GM21717 (cell line): ENCODE measurements at regions not wholly inside any gene's neighbourhood (a gene's known extent, or its start where the extent isn't known, plus 50 kb on each side); places are given as distances from the start of the nearest gene placed in this dataset.
"Not testable (repeated sequence)": the region's sequence is repeated elsewhere in the genome, so short reads cannot be mapped to it uniquely, and the experiment has no call there.

ENCODE experiments used
- ATAC-seq: cut with Tn5 transposase; IDR thresholded peaks from one replicate; pipeline ENCODE4 v1.9.1; 2021; ENCODE audit warnings: mild to moderate bottlenecking, moderate library complexity; ENCODE audit not compliant: unreplicated experiment

DNA sequence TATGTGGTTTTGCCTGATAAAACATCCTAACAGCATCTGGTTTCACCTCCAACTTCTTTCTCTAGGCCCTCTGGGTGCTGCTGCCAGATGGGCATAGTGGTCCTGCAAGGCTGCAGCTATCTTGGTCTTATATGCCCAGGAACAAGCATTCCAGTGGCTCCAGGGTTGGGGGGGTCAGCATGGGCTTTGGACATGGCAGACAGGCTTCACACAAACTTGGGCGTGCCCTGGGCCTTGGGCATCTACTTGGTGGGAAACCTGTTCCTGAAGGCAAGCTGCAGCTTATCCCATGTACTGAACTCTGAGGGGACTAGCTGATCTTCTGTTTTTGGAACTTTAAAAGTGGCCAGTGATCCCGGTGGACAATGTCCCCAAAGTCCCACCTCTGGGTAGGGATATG, 54.9 kb upstream of the ZNF678 start:
- ATAC-seq, result no peak

- ATAC-seq, result not testable (repeated sequence)
Observed at GRCh38 chr1:227506490-227507393, 56.6 kb upstream of the ZNF678 start.

- ATAC-seq, result not testable (repeated sequence)
Observed at GRCh38 chr1:227496045-227496444, 67.3 kb upstream of the ZNF678 start.

GRCh38 chr1:227493863-227494551, 69.3 kb upstream of the ZNF678 start:
- not testable (repeated sequence) for ATAC-seq

- ATAC-seq, result no peak
Observed at GRCh38 chr1:227490478-227490877, 72.9 kb upstream of the ZNF678 start.

DNA sequence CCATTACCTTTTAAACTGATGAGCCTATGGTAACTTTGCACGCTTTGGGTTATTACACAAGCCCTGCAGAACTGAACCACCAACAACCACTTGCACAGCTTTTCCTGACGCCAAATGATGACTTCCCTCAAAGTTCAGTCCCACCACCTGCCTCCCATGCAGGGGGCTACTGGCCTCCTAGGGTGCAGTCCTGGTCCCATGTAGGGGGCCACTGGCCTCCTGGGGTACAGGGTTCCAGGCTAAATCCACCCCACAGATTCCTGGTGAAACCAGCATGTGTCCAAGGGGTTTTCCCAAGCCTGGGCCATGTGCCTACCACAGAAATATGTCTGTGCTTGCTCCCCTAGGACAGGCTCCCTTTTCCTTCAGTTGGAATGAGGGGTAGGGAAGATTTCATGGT, 73.4 kb upstream of the ZNF678 start:
- ATAC-seq, result no peak

DNA sequence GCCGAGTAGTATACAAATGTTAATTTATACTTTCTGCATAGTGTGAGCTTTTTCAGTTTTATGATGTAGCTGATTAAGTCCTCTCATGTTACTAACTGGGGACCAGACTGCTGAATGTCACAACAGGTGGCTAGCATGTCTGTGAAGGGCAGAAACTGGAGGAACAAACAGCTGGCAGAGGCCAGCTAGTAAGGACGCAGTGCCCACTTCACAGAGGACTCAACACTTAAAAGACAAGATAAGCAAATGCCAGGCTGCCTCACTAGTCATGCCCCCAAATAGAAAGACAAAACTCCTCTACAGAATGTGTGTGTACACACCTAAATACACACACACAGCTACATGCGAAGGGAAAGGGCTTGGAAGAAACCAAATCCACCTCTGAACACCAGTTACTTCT, 73.8 kb upstream of the ZNF678 start:
- no peak for ATAC-seq

- ATAC-seq, result no peak
Observed at GRCh38 chr1:227487606-227488005, 75.8 kb upstream of the ZNF678 start.

DNA sequence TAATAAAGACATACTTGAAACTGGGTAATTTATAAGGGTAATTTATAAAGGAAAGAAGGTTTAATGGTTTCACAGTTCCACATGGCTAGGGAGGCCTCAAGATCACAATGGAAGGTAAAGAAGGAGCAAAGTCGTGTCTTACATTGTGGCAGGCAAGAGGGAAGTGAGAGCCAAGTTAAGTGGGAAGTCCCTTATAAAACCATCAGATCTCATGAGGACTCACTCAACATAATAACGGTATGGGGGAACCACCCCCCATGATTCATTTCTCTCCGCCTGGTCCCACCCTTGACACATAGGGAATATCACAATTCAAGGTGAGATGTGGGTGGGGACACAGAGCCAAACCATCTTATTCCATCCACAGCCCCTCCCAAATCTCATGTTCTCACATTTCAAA, 76.8 kb upstream of the ZNF678 start:
- ATAC-seq, result no peak

DNA sequence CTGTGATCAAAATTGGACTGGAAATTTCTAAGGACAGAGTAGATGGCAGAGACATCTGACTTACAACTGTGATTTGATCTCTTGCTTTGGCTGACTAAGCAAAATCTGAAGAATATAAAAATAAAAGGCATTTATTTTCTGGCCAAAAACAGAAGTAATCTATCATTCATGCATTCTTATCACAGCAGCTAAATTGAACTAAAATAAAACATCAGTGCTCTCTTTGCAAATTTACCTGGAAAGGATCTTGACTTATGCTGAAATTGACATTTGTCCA, 81.4 kb upstream of the ZNF678 start:
- no peak for ATAC-seq

DNA sequence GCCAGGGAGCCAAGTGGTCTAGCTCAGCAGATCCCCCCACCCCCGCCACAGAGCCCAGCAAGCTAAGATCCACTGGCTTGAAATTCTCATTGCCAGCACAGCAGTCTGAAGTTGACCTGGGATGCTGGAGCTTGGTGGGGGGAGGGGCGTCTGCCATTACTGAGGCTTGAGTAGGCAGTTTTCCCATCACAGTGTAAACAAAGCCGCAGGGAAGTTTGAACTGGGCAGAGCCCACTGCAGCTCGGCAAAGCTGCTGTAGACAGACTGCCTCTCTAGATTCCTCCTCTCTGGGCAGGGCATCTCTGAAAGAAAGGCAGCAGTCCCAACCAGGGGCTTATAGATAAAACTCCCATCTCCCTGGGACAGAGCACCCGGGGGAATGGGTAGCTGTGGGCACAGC, 89.3 kb upstream of the ZNF678 start:
- ATAC-seq, result not testable (repeated sequence)

- ATAC-seq, result no peak
Observed at GRCh38 chr1:227472772-227473171, 90.6 kb upstream of the ZNF678 start.

DNA sequence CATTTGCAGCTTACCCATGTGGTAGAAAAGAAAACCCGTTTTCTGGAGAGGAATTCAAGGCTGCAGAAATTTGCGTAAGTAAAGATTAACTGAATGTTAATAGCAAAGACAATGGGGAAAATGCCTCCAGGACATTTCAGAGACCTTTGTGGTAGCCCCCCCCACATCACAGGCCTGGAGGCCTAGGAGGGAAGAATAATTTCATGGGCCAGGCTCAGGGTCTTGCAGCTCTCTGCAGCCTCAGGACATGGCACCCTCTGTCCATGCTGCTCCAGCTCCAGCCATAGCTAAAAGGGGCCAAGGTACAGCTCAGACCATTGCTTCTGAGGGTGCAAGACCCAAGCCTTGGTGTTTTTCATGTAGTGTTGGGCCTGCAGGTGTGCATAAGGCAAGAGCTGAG, 92.7 kb upstream of the ZNF678 start:
- ATAC-seq, result no peak

DNA sequence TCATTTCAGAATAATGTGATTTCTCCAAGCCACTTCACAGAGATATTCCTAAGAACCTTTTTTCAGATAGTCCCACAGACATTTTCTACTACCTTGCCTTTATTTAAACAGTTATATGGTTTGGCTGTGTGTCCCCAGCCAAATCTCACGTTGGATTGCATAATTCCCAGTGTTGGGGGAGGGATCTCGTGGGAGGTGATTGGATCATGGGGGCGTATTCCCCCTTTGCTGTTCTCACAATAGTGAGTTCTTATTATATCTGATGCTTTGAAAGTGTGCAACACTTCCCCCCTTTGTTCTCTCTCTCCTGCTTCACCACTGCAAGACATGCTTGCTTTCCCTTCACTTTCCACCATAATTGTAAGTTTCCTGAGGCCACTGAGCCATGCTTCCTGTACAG, 93.6 kb upstream of the ZNF678 start:
- no peak for ATAC-seq

DNA sequence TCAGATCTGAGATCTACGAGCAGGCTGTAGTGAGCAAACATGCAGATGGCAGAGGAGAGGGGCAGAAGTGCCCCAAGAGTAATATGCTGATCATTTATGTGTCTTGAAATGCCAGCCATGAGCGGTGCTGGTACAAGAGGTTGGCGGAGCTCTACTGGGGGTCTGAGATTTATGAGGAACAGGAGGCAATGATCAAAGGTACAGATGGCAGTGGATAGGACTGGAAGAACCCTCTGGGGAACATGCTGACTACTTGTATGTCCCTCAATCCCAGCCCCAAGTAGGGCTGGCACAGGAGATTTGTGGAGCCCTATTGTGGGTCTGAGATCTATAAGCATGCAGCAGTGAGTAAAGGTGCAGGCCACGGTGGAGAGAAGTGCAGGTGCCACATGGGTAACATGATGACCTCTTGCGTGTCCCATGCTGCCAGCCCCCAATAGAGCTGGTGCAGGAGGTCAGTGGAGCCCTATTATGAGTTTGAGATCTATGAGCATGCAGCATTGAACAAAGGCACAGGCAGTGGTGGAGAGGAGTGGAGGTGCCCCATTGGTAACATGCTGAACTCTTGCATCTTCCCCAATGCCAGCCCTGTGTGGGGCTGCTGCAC, 97.2 kb upstream of the ZNF678 start:
- ATAC-seq, result no peak

DNA sequence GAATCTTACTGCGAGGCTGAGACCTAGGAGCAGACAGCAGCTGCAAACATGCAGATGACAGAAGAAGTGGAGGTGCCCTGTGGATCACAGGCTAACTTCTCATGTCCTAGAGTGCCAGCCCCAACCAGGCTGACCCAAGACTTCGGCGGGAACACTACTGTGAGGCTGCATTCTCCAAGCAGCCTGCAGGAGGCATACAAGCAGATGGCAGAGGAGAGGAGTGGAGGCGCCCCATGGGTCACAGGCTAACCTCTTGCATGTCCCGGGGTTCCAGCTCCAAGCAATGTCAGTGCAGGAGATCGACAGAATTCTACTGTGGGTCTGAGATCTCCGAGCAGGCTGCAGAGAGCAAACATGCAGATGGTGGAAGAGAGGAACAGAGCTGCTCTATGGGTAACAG, 98.1 kb upstream of the ZNF678 start:
- ATAC-seq, result no peak

DNA sequence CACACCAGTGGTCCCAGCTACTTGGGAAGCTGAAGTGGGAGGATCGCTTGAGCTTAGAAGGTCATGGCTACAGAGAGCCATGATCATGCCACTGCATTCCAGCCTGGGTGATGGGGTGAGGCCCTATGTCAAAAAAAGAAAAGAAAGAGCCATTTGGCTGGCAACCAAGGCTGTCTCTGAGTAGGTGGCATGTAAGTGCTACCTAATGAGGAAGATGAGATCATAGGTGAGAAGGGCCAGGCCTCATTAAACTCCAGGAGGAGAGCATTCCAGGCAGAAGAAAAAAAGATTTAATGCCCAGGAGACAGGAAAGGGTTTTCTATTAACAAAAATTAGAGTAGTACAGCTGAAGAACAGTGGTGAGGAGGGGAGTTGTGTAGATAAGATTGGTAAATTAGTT, 103.4 kb upstream of the ZNF678 start:
- no peak for ATAC-seq

- ATAC-seq, result no peak
Observed at GRCh38 chr1:227459326-227459841, 104.0 kb upstream of the ZNF678 start.

- no peak for ATAC-seq
Observed at GRCh38 chr1:227454686-227455085, 108.7 kb upstream of the ZNF678 start.

GRCh38 chr1:227453631-227454355, 109.6 kb upstream of the ZNF678 start:
- no peak for ATAC-seq

DNA sequence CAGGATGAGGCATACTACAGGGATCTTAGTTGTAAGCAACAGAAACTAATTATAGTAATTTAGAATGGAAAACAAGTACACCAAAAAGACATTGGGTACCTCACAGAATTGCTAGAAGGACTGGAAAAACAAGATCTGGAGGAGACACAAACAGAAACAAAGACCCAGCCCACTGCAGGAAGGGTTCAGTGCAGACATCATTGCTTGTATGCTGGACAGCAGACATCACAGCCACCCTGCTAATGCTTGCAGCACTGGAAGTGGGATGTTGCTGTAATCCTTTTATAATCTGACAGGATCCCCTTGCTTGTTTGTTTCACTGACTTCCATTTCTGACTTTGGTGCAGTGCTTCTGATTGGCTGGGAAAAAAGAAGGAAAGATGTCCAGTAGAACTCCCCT, 111.4 kb upstream of the ZNF678 start:
- ATAC-seq, result no peak
